GM12872 (cell line): ENCODE measurements at regions not wholly inside any gene's neighbourhood (a gene's known extent, or its start where the extent isn't known, plus 50 kb on each side); places are given as distances from the start of the nearest gene placed in this dataset.

Source experiments
- TF ChIP-seq, protein P1 (sequence below): IDR thresholded peaks from 3 replicates; pipeline ENCODE4 v1.5.1; 2011; ENCODE audit warnings: low read depth, mild to moderate bottlenecking, low read length, moderate library complexity; ENCODE audit not compliant: insufficient read depth

DNA sequence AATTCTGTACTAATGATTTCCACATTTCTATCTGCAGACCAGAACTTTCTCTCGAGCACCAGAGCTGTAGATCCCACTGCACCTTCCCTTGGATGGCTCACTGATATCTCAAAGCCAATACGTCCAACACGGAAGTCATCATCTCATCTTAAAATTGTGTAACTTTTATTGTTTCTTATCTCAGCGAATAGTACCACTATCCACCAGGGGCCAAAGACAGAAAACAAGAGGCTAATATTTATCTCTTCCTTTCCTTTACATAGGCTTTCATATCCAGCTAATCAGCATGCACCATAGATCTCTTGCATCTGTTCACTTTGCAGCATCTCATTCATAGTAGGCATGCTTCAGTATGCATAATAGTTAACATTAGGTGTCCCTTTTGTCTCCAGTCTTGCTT, 303.6 kb downstream of the PTPRC start:
- TF ChIP-seq, protein P1, sequence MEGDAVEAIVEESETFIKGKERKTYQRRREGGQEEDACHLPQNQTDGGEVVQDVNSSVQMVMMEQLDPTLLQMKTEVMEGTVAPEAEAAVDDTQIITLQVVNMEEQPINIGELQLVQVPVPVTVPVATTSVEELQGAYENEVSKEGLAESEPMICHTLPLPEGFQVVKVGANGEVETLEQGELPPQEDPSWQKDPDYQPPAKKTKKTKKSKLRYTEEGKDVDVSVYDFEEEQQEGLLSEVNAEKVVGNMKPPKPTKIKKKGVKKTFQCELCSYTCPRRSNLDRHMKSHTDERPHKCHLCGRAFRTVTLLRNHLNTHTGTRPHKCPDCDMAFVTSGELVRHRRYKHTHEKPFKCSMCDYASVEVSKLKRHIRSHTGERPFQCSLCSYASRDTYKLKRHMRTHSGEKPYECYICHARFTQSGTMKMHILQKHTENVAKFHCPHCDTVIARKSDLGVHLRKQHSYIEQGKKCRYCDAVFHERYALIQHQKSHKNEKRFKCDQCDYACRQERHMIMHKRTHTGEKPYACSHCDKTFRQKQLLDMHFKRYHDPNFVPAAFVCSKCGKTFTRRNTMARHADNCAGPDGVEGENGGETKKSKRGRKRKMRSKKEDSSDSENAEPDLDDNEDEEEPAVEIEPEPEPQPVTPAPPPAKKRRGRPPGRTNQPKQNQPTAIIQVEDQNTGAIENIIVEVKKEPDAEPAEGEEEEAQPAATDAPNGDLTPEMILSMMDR = no peak

DNA sequence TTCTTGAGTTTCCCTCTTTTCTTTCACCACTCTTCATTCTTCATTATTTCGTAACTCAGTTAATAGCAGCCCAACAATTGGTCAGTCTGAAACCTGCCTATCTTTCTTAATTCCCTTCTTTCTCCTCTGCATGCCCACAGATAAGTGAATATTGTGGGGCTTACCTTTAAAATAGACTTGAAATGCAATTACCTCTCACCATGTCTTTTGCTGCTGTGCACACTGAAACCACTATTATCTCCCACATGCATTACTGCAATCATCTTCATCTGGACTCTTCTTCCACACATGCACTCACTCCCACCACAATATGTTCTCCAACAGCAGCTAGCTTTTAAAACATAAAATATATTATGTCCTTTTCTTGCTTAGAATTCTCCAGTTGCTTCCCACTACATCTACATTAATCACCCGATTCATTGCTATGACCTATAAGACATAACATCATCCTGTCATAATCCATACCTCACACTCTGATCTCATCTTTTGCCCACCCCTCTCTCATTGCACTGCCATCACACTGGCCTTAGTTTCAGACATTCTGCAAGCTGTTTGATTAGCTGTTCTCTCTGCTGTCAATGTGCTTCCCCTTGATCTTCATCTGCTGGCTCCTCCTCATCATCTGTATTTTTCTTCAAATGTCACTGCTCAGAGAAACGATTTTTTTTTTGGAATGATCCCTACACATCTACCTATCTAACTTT, 304.8 kb downstream of the PTPRC start:
- TF ChIP-seq, protein P1 = no peak

DNA sequence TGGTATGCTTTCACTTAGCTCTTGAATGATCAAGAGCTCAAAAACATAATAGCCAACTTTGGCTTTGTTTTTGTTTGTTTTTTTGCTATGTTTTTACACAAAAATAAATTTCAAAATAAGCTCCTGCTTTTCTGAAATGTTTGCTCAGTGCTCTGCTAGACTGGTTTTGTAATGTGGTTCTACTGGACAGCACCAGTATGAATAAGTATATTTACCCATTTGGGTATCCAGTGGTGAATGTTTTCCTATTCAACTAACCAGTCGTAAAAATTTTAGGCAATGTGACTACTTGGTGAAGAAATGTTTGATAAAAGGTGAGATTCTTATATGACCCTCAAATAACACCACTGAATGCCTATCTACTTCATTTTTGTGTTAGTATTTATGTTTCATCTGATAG, 308.6 kb downstream of the PTPRC start:
- TF ChIP-seq, protein P1 = no peak

DNA sequence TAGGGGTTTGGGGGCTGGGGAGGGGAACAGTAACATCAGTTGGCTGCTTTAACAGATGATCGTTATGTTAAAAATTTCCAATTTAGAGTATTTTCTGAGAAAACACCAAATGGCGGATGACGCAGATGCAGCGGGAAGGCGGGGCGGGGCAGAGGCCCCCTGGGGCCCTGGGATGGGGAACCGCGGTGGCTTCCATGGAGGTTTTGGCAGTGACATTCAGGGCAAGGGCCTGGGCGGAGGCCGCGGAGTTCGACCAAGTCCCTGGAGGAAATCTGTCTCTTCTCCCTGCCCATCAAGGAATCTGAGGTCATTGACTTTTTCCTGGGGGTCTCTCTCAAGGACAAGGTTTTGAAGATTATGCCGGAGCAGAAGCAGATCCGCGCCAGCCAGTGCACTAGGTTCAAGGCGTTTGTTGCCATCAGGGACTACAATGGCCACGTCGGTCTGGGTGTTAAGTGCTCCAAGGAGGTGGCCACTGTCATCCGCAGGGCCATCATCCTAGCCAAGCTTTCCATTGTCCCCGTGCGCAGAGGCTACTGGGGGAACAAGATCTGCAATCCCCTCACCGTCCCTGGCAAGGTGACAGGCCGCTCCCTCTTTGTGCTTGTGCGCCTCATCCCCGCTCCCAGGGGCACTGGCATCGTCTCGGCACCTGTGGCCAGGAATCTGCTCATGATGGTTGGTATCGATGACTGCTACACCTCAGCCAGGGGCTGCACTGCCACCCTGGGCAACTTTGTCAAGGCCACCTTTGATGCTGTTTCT, 310.2 kb downstream of the PTPRC start:
- TF ChIP-seq, protein P1 = no peak

DNA sequence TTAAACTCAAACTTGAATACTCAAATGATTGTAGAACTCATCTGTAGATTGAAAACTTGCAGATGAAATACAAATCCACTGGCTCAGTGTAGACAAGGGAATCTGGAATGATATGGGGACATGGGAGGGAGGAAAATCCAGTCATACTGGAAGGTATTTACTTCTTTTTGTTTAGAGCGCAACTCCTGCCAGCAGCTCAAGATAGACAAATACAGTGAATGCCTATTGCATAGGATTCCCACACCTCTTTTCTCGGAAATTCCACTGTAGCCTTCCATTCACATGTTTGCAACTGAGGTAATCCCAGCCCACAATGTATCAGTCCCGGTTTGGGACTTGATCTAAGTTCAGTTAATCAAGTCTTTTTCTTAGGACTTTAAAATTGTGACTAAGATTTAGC, 311.2 kb downstream of the PTPRC start:
- TF ChIP-seq, protein P1 = no peak

DNA sequence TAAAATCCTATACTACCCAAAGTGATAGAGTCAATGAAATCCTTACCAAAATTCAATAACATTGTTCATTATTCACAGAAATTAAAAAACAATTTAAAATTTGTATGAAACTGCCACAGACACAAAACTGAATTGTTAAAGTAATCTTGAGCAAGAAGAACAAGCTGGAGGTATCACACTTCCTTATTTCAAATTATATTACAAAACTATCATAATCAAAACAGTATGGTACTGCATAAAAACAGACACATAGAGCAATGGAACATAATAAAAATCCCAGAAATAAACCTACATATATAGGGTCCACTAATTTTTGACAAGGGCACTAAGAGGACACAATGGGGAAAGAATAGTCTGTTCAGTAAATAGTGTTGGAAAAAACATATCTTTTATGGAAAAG, 316.2 kb downstream of the PTPRC start:
- TF ChIP-seq, protein P1 = no peak

DNA sequence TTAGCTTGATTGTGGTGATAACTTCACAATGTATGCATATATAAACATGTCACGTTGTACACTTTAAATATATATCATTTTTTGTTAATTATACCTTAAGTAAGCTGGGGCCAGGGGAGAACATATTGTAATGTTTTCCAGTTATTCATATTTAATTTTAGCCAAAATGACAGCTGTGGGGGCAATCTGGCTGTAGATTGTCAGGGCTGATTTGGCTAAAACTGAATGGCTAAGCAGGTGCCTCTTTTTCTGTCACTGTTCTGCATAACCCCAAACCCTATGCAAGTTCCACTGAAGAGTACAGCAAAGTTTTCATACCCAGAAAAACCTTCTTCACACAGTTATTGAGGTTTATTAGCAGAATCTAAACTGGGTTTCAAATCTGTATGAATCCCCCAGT, 318.2 kb downstream of the PTPRC start:
- TF ChIP-seq, protein P1 = no peak
